Smooth muscle cell (in vitro differentiated cells): ENCODE measurements at regions not wholly inside any gene's neighbourhood (a gene's known extent, or its start where the extent isn't known, plus 50 kb on each side); places are given as distances from the start of the nearest gene placed in this dataset.

Experiments
- DNase-seq: peaks from one replicate; lab custom pipeline; 2025; ENCODE audit not compliant: unreplicated experiment; lab: John Stamatoyannopoulos, UW
- H2AFZ ChIP-seq: fragments of 200-600 bp; sonication (generic); 2 replicates; pipeline ENCODE4 v1.6.0; 2016; ENCODE audit warnings: antibody characterized with exemption, low read depth, mild to moderate bottlenecking
- H3F3A ChIP-seq: fragments of 200-600 bp; sonication (generic); 2 replicates; pipeline ENCODE4 v1.6.0; 2017; ENCODE audit warnings: antibody characterized with exemption, low read depth
- H3K27ac ChIP-seq: fragments of 200-600 bp; sonication (generic); 2 replicates; pipeline ENCODE4 v1.5.1; 2016; ENCODE audit warnings: low read depth, mild to moderate bottlenecking
- H3K27me3 ChIP-seq: fragments of 200-600 bp; sonication (generic); 2 replicates; pipeline ENCODE4 v1.6.1; 2016; ENCODE audit warnings: low read depth, mild to moderate bottlenecking
- H3K36me3 ChIP-seq: fragments of 200-600 bp; sonication (generic); 2 replicates; pipeline ENCODE4 v1.5.1; 2016; ENCODE audit warnings: low read depth
- H3K4me1 ChIP-seq: fragments of 200-600 bp; sonication (generic); 2 replicates; pipeline ENCODE4 v1.5.1; 2016; ENCODE audit warnings: low read depth
- H3K4me2 ChIP-seq: fragments of 200-600 bp; sonication (generic); 2 replicates; pipeline ENCODE4 v1.6.0; 2016; ENCODE audit warnings: mild to moderate bottlenecking
- H3K4me3 ChIP-seq: fragments of 200-600 bp; sonication (generic); 2 replicates; pipeline ENCODE4 v1.5.1; 2016; ENCODE audit warnings: mild to moderate bottlenecking
- H3K79me2 ChIP-seq: fragments of 200-600 bp; sonication (generic); 2 replicates; pipeline ENCODE4 v1.6.0; 2016; ENCODE audit warnings: low read depth, mild to moderate bottlenecking
- H3K9ac ChIP-seq: fragments of 200-600 bp; sonication (generic); 2 replicates; pipeline ENCODE4 v1.6.0; 2016; ENCODE audit warnings: low read depth
- H3K9me3 ChIP-seq: fragments of 200-600 bp; sonication (generic); replicated peaks from 2 replicates; pipeline ENCODE4 v1.5.1; 2016; ENCODE audit warnings: low read depth
- H4K20me1 ChIP-seq: fragments of 200-600 bp; sonication (generic); 2 replicates; pipeline ENCODE4 v1.6.0; 2016; ENCODE audit warnings: low read depth
- CTCF ChIP-seq: fragments of 200-600 bp; sonication (generic); IDR thresholded peaks from 2 replicates; pipeline ENCODE4 v1.5.1; 2017; ENCODE audit warnings: borderline replicate concordance, mild to moderate bottlenecking, antibody characterized with exemption; ENCODE audit not compliant: insufficient read depth, poor library complexity, severe bottlenecking
- WGBS: methylation state at CpG from one replicate; pipeline ENCODE4 v1.1.7; 2016; ENCODE audit warnings: low lambda C conversion rate; 5-methylcytosine and 5-hydroxymethylcytosine counted together

- H3K36me3 ChIP-seq: no peaks in the 10 kb centered on the region
- peaks cover 9% of the 10 kb centered on the region for H3K4me1 ChIP-seq
- H2AFZ ChIP-seq: no peak overlapping the region
- 73% methylated on average over 13 of the region's 13 CpGs for WGBS
- no peak for TF ChIP-seq CTCF
- H3K4me3 ChIP-seq: no peak overlapping the region
- no peaks in the 10 kb centered on the region for H3K9me3 ChIP-seq
- H3K27ac ChIP-seq: peak overlapping the region; percentile 80
- H3K79me2 ChIP-seq: no peaks in the 10 kb centered on the region
- H3K27me3 ChIP-seq: no peaks in the 10 kb centered on the region
- no peak for DNase-seq
- peak overlapping the region; percentile 46 for H3K9ac ChIP-seq
- peaks cover 34% of the 10 kb centered on the region for H3F3A ChIP-seq
- H3K4me2 ChIP-seq: no peak overlapping the region
- H4K20me1 ChIP-seq: no peaks in the 10 kb centered on the region
These were observed 153.9 kb upstream of the IER5L start for GRCh38 chr9:129331772-129332500.

- 81% methylated on average over 4 of the region's 4 CpGs for WGBS
- Histone ChIP-seq H3F3A (peaks cover 33% of the 10 kb centered on the region), H3K9me3 (no peaks in the 10 kb centered on the region), H4K20me1 (no peaks in the 10 kb centered on the region), H3K79me2 (no peaks in the 10 kb centered on the region), H3K27ac (no peak overlapping the region), H2AFZ (no peak overlapping the region), H3K4me3 (no peak overlapping the region), H3K4me1 (peaks cover 9% of the 10 kb centered on the region), H3K36me3 (no peaks in the 10 kb centered on the region), H3K4me2 (no peak overlapping the region), H3K27me3 (no peaks in the 10 kb centered on the region), H3K9ac (no peak overlapping the region)
- no peak for TF ChIP-seq CTCF
- DNase-seq: no peak
These were observed 153.4 kb upstream of the IER5L start for GRCh38 chr9:129331493-129331765.

GRCh38 chr9:129330711-129331492 is 152.8 kb upstream of the IER5L start:
- Histone ChIP-seq H3K4me1 (peaks cover 9% of the 10 kb centered on the region), H3K9ac (no peak overlapping the region), H3K79me2 (no peaks in the 10 kb centered on the region), H2AFZ (no peak overlapping the region), H3K27ac (no peak overlapping the region), H3K36me3 (no peaks in the 10 kb centered on the region), H3K4me3 (no peak overlapping the region), H3K4me2 (no peak overlapping the region), H4K20me1 (no peaks in the 10 kb centered on the region), H3F3A (peaks cover 28% of the 10 kb centered on the region), H3K9me3 (no peaks in the 10 kb centered on the region), H3K27me3 (no peaks in the 10 kb centered on the region)
- no peak for TF ChIP-seq CTCF
- DNase-seq: no peak
- 96% methylated on average over 4 of the region's 4 CpGs for WGBS
